ENCODE measurements at regions not wholly inside any gene's neighbourhood (a gene's known extent, or its start where the extent isn't known, plus 50 kb on each side); places are given as distances from the start of the nearest gene placed in this dataset.
"Not testable (repeated sequence)": the region's sequence is repeated elsewhere in the genome, so short reads cannot be mapped to it uniquely, and the experiment has no call there.

GRCh38 chr22:49676783-49677494, 150.7 kb downstream of the BRD1 start:
- DNase-seq (ENCODE audit: low read depth): no peak

- DNase-seq (ENCODE audit: low read depth): no peak
These were observed 151.4 kb downstream of the BRD1 start for GRCh38 chr22:49676230-49676629.

GRCh38 chr22:49674479-49675050, 153.1 kb downstream of the BRD1 start:
- DNase-seq (ENCODE audit: low read depth): no peak

GRCh38 chr22:49673048-49673447, 154.6 kb downstream of the BRD1 start:
- DNase-seq (ENCODE audit: low read depth): no peak

- DNase-seq (ENCODE audit: low read depth): no peak
These were observed 155.6 kb downstream of the BRD1 start for GRCh38 chr22:49672014-49672516.

GRCh38 chr22:49671331-49672013, 156.2 kb downstream of the BRD1 start:
- DNase-seq (ENCODE audit: low read depth): no peak

GRCh38 chr22:49670456-49671330, 157.0 kb downstream of the BRD1 start:
- no peak for DNase-seq (ENCODE audit: low read depth)

- DNase-seq (ENCODE audit: low read depth): not testable (repeated sequence)
These were observed 157.7 kb downstream of the BRD1 start for GRCh38 chr22:49669969-49670455.

- DNase-seq (ENCODE audit: low read depth): peak; percentile 37
These were observed 158.2 kb downstream of the BRD1 start for GRCh38 chr22:49669427-49669968.

GRCh38 chr22:49668402-49668801, 159.3 kb downstream of the BRD1 start:
- DNase-seq (ENCODE audit: low read depth): no peak

- DNase-seq (ENCODE audit: low read depth): no peak
These were observed 160.4 kb downstream of the BRD1 start for GRCh38 chr22:49667236-49667635.

GRCh38 chr22:49666146-49666809, 161.4 kb downstream of the BRD1 start:
- DNase-seq (ENCODE audit: low read depth): no peak

GRCh38 chr22:49664891-49665290, 162.8 kb downstream of the BRD1 start:
- DNase-seq (ENCODE audit: low read depth): no peak

GRCh38 chr22:49664371-49664881, 163.2 kb downstream of the BRD1 start:
- no peak for DNase-seq (ENCODE audit: low read depth)

- no peak for DNase-seq (ENCODE audit: low read depth)
These were observed 163.8 kb downstream of the BRD1 start for GRCh38 chr22:49663823-49664222.

- DNase-seq (ENCODE audit: low read depth): no peak
These were observed 164.4 kb downstream of the BRD1 start for GRCh38 chr22:49663311-49663711.

GRCh38 chr22:49662681-49663080, 165.0 kb downstream of the BRD1 start:
- DNase-seq (ENCODE audit: low read depth): no peak

- no peak for DNase-seq (ENCODE audit: low read depth)
These were observed 166.6 kb downstream of the BRD1 start for GRCh38 chr22:49660794-49661781.

GRCh38 chr22:49660321-49660720, 167.4 kb downstream of the BRD1 start:
- DNase-seq (ENCODE audit: low read depth): no peak
